DND-41 (cell line): ENCODE measurements at regions not wholly inside any gene's neighbourhood (a gene's known extent, or its start where the extent isn't known, plus 50 kb on each side); places are given as distances from the start of the nearest gene placed in this dataset.
A peak's percentile ranks its signal among the peaks of the same experiment; 100 is the strongest.
"Not testable (repeated sequence)": the region's sequence is repeated elsewhere in the genome, so short reads cannot be mapped to it uniquely, and the experiment has no call there.

Experiments
- ATAC-seq: fragments of 200-7000 bp; cut with Tn5 transposase; 3 replicates; pipeline ENCODE4 v1.9.1; 2021; ENCODE audit warnings: low read depth; ENCODE audit not compliant: insufficient read depth
- DNase-seq: peaks from one replicate; pipeline ENCODE4 v3.0.0-alpha.2; 2020
- H2AFZ ChIP-seq: 2 replicates; pipeline ENCODE4 v1.6.0; 2012; ENCODE audit warnings: low read depth, low read length
- H3K27ac ChIP-seq: 2 replicates; pipeline ENCODE4 v1.5.1; 2012; ENCODE audit warnings: low read length, inconsistent platforms
- H3K27me3 ChIP-seq: fragments of 200-600 bp; sonication (generic); 2 replicates; pipeline ENCODE4 v1.6.0; 2012; ENCODE audit warnings: low read length, mild to moderate bottlenecking, inconsistent platforms; ENCODE audit not compliant: insufficient read depth, poor library complexity
- H3K36me3 ChIP-seq: 2 replicates; pipeline ENCODE4 v1.5.1; 2012; ENCODE audit warnings: low read length, inconsistent platforms; ENCODE audit not compliant: insufficient read depth
- H3K4me1 ChIP-seq: 2 replicates; pipeline ENCODE4 v1.5.1; 2012; ENCODE audit warnings: mild to moderate bottlenecking, low read length; ENCODE audit not compliant: insufficient read depth
- H3K4me2 ChIP-seq: 2 replicates; pipeline ENCODE4 v1.6.0; 2012; ENCODE audit warnings: mild to moderate bottlenecking, moderate library complexity, low read length, inconsistent platforms; ENCODE audit not compliant: insufficient read depth
- H3K4me3 ChIP-seq, 2 experiments: fragments of 200-600 bp in 1 of 2; shearing (Covaris generic) in 1 of 2; 2 replicates each; pipeline ENCODE4 v1.5.1; 2012 to 2016; ENCODE audit warnings: inconsistent platforms in 2 of 2, low read length in 2 of 2, mild to moderate bottlenecking in 2 of 2, low read depth in 1 of 2, moderate library complexity in 1 of 2
- H3K79me2 ChIP-seq: 2 replicates; pipeline ENCODE4 v1.6.0; 2012; ENCODE audit warnings: low read length, inconsistent platforms; ENCODE audit not compliant: insufficient read depth
- H3K9ac ChIP-seq: 2 replicates; pipeline ENCODE4 v1.6.0; 2012; ENCODE audit warnings: low read depth, mild to moderate bottlenecking, inconsistent platforms, low read length, moderate library complexity
- H3K9me3 ChIP-seq: 2 replicates; pipeline ENCODE4 v1.5.1; 2012; ENCODE audit warnings: low read length, moderate library complexity, mild to moderate bottlenecking, inconsistent platforms; ENCODE audit not compliant: insufficient read depth, severe bottlenecking
- H4K20me1 ChIP-seq: 2 replicates; pipeline ENCODE4 v1.6.0; 2012; ENCODE audit warnings: low read length; ENCODE audit not compliant: insufficient read depth
- EZH2 ChIP-seq: IDR thresholded peaks from 3 replicates; pipeline ENCODE4 v1.6.1; 2012; ENCODE audit warnings: borderline replicate concordance, low read depth, mild to moderate bottlenecking, moderate library complexity, low read length, inconsistent platforms; ENCODE audit not compliant: severe bottlenecking
- TF ChIP-seq, protein P1 (sequence below): IDR thresholded peaks from 2 replicates; pipeline ENCODE4 v1.5.1; 2012; ENCODE audit warnings: borderline replicate concordance, low read length, moderate library complexity, mild to moderate bottlenecking; ENCODE audit not compliant: poor library complexity, severe bottlenecking; ENCODE audit errors: extremely low read depth

DNA sequence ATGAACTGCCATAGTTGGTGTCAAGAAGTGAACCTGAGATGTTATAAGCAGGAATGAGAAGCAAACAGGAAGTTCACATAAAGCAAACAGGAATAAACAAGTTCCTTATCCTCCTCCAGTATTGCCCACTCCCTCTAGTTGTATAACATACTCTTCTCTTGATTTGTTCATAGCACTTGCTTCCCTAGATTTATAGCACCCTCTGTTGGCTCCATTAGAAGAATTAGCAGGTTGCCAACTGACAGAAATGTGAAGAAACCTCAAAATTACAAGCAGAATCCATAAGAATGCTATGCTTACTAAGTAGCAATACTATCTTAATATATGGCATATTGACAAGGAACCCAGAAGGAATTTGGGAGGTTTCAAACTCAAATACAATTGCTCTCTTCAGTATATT is 195.4 kb downstream of the TBX18 start:
- ATAC-seq (peak; percentile 42; the same call in 1 of the 3 replicates), DNase-seq (no peak)
- Histone ChIP-seq H4K20me1 (no peaks in the 10 kb centered on the region), H3K36me3 (no peaks in the 10 kb centered on the region), H2AFZ (no peak overlapping the region), H3K27me3 (no peaks in the 10 kb centered on the region), H3K9me3 (no peaks in the 10 kb centered on the region), H3K4me1 (peaks cover 4% of the 10 kb centered on the region), H3K4me2 (no peak overlapping the region), H3K4me3 (no peak overlapping the region), H3K27ac (no peak overlapping the region), H3K79me2 (no peaks in the 10 kb centered on the region), H3K9ac (no peak overlapping the region)
- TF ChIP-seq, protein P1, sequence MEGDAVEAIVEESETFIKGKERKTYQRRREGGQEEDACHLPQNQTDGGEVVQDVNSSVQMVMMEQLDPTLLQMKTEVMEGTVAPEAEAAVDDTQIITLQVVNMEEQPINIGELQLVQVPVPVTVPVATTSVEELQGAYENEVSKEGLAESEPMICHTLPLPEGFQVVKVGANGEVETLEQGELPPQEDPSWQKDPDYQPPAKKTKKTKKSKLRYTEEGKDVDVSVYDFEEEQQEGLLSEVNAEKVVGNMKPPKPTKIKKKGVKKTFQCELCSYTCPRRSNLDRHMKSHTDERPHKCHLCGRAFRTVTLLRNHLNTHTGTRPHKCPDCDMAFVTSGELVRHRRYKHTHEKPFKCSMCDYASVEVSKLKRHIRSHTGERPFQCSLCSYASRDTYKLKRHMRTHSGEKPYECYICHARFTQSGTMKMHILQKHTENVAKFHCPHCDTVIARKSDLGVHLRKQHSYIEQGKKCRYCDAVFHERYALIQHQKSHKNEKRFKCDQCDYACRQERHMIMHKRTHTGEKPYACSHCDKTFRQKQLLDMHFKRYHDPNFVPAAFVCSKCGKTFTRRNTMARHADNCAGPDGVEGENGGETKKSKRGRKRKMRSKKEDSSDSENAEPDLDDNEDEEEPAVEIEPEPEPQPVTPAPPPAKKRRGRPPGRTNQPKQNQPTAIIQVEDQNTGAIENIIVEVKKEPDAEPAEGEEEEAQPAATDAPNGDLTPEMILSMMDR, result peak; percentile 55
- no peak for TF ChIP-seq EZH2

DNA sequence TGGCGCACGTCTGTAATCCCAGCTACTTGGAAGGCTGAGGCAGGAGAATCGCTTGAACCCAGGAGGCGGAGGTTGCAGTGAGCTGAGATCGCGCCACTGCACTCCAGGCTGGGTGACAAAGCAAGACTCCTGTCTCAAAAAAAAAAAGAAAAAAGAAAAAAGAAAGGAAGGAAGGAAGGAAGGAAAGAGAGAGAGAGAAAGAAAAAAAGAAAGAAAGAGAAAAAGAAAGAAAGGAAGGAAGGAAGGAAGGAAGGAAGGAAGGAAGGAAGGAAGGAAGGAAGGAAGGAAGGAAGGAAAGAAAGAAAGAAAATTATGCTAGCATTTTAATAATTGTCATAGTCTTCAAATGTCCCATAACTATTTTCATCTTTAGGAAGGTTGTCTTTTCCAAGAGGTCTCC is 198.7 kb downstream of the TBX18 start:
- not testable (repeated sequence) for H4K20me1 ChIP-seq, H3K4me3 ChIP-seq, H3K4me1 ChIP-seq, H3K27me3 ChIP-seq, H3K79me2 ChIP-seq, H3K9me3 ChIP-seq, H3K9ac ChIP-seq, ATAC-seq, DNase-seq, H3K4me2 ChIP-seq, H3K36me3 ChIP-seq, H3K27ac ChIP-seq, H2AFZ ChIP-seq

DNA sequence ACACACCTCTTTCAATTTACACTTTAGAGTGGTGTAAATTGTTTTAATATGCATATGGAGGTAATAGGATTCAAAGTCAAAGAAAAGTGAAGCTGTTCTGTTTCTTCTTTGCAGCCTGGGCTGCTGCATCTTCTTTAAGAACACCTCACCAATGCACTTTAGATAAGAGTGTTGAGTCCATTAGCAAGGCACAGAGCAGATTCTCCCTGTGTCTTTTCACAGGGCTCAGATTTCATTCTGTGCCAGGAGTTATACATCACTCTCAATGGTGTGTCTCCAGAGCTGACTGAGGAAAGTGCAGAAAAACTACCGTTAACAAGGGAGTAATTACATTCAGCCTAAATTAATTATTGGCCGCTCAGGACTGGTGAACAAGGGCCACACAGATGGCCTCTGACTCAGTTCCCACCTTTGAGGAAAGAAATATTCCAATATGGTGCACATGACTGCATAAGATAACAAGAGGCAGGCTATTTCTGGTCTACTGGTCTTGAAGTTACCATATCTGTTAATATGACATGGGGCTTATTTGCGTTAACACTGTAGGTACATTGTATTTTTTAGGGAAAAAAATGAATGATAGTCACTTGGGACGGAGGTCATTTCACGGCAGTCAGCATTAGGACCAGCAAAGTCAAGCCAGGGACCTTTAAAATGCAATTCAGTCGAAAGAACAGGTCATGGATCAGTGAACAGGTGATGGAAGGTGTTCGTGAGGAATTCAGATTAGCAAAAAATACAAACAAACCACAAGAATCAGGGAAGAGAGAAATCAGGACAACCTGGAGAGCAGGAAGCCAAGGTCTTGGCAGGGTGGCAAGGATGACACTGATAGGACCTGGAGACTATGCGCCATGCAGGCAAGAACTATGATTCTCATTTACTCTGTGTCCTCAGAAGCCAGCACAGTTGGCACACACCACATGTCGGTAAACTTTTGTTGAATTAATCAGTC is 203.7 kb downstream of the TBX18 start:
- Histone ChIP-seq H3K4me2 (no peak overlapping the region), H3K4me3 (no peak overlapping the region), H3K79me2 (no peaks in the 10 kb centered on the region), H3K9me3 (no peaks in the 10 kb centered on the region), H3K27ac (no peak overlapping the region), H3K9ac (no peak overlapping the region), H2AFZ (no peak overlapping the region), H3K27me3 (no peaks in the 10 kb centered on the region), H4K20me1 (no peaks in the 10 kb centered on the region), H3K36me3 (no peaks in the 10 kb centered on the region), H3K4me1 (peaks cover 14% of the 10 kb centered on the region)
- DNase-seq (no peak), ATAC-seq (no peak)
- no peak for TF ChIP-seq EZH2
- TF ChIP-seq, protein P1, result no peak

DNA sequence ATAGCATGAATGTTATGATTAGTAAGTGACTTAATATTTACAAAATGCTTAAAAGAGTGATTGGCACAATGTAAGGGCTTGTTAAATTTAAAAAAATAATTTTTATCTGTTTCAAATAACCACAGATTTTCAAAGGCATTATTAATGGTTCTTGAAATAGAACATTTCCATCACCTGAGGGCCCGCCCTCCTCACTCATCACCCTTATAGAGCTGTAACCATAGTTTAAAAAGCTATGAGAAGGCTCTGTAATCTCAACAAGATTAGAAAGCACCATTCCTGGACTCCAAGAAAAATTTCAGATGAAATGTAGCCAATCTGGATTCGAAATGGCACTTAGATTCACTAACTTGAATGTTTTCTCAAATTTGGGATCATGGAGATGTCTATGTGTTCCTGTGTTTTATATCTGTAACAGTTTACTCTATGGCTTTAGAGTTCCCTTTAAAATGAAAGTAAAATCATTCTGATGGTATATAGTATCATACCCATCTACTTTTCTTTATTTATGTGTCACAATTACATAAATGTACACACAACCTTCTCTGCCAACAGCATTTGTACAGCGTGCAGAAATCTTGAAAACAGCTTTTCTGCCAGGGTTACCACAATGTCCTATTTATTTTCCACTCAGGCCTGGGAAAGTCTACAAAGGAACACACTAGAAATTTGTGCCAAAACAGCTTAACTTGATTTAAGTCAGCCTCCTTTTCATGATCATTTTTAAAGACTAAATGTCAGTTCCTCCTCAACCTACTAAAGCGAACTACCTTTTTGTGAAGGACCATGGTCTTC is 207.7 kb downstream of the TBX18 start:
- peak overlapping the region; percentile 66 for H3K27ac ChIP-seq
- DNase-seq (no peak), ATAC-seq (peak; percentile 77)
- no peaks in the 10 kb centered on the region for H3K9me3 ChIP-seq
- TF ChIP-seq EZH2, result no peak
- TF ChIP-seq, protein P1, result no peak
- no peaks in the 10 kb centered on the region for H3K36me3 ChIP-seq
- H3K4me3 ChIP-seq, result peak overlapping the region in 1 of 2 experiments; percentile 36; a peak in 2 of 4 replicates
- peaks cover 14% of the 10 kb centered on the region for H3K4me1 ChIP-seq
- H2AFZ ChIP-seq, result peak overlapping the region; percentile 78
- peak overlapping the region; percentile 55 for H3K4me2 ChIP-seq
- H3K79me2 ChIP-seq, result no peaks in the 10 kb centered on the region
- no peaks in the 10 kb centered on the region for H3K27me3 ChIP-seq
- no peaks in the 10 kb centered on the region for H4K20me1 ChIP-seq
- H3K9ac ChIP-seq, result peak overlapping the region; percentile 30
